SK-N-SH (cell line): ENCODE measurements at regions not wholly inside any gene's neighbourhood (a gene's known extent, or its start where the extent isn't known, plus 50 kb on each side); places are given as distances from the start of the nearest gene placed in this dataset.

ENCODE experiments used
- CTCF ChIA-PET: fragments of 300-600, 350-600 bp; formaldehyde crosslinking; extraction: SDS; loops from one replicate; lab custom pipeline; 2021; lab: Yijun Ruan, JAX
- POLR2A ChIA-PET: fragments of 350-600 bp; sonication (Branson Sonifier 250); formaldehyde crosslinking; extraction: SDS; loops from one replicate; lab custom pipeline; 2020; ENCODE audit warnings: antibody characterized with exemption, inconsistent platforms; lab: Yijun Ruan, JAX
- DNase-seq: peaks from one replicate; pipeline ENCODE4 v3.0.0; 2012
- H2AFZ ChIP-seq: fragments of 200-600 bp; sonication (generic); 2 replicates; pipeline ENCODE4 v1.8.1; 2016; ENCODE audit warnings: antibody characterized with exemption, mild to moderate bottlenecking, low read depth
- H3F3A ChIP-seq: fragments of 200-600 bp; sonication (generic); replicated peaks from 2 replicates; pipeline ENCODE3; 2016; ENCODE audit warnings: antibody characterized with exemption, mild to moderate bottlenecking; ENCODE audit not compliant: insufficient read depth
- H3K27ac ChIP-seq, 2 experiments: fragments of 200-500 bp in 1 of 2; fragments of 200-600 bp in 1 of 2; sonication (Bioruptor generic) in 1 of 2; sonication (generic), shearing (Covaris generic) in 1 of 2; 2 replicates each; pipeline versions ENCODE4 v1.5.1 to v1.6.1; 2014 to 2016; ENCODE audit warnings: low read depth in 2 of 2, inconsistent platforms in 1 of 2, low read length in 1 of 2, mild to moderate bottlenecking in 1 of 2, mixed read lengths in 1 of 2
- H3K27me3 ChIP-seq: fragments of 200-600 bp; sonication (generic), shearing (Covaris generic); 2 replicates; pipeline ENCODE4 v1.6.1; 2016; ENCODE audit warnings: mixed run types; ENCODE audit not compliant: insufficient read depth
- H3K36me3 ChIP-seq, 2 experiments: fragments of 200-500 bp in 1 of 2; fragments of 200-600 bp in 1 of 2; sonication (Bioruptor generic) in 1 of 2; sonication (generic) in 1 of 2; replicated peaks in 1 of 2; 2 replicates each; pipeline versions ENCODE3 to v1.5.1; 2014 to 2016; ENCODE audit warnings: low read length in 1 of 2, mild to moderate bottlenecking in 1 of 2; ENCODE audit not compliant: insufficient read depth in 2 of 2, control insufficient read depth in 1 of 2
- H3K4me1 ChIP-seq, 2 experiments: fragments of 200-500 bp in 1 of 2; fragments of 200-600 bp in 1 of 2; sonication (Bioruptor generic) in 1 of 2; sonication (generic), shearing (Covaris generic) in 1 of 2; 2 replicates each; pipeline versions ENCODE4 v1.5.1 to v1.6.1; 2014 to 2016; ENCODE audit warnings: low read depth in 1 of 2, low read length in 1 of 2, mixed run types in 1 of 2; ENCODE audit not compliant: insufficient read depth in 2 of 2, control insufficient read depth in 1 of 2
- H3K4me2 ChIP-seq: fragments of 200-600 bp; sonication (generic), shearing (Covaris generic); 2 replicates; pipeline ENCODE4 v1.6.1; 2017; ENCODE audit warnings: mixed run types
- H3K4me3 ChIP-seq, 2 experiments: fragments of 200-500 bp in 1 of 2; fragments of 200-600 bp in 1 of 2; sonication (Bioruptor generic) in 1 of 2; sonication (generic), shearing (Covaris generic) in 1 of 2; 2 replicates each; pipeline versions ENCODE4 v1.5.1 to v1.8.1; 2014 to 2016; ENCODE audit warnings: low read depth in 2 of 2, inconsistent platforms in 1 of 2, low read length in 1 of 2, mild to moderate bottlenecking in 1 of 2, mixed read lengths in 1 of 2, moderate library complexity in 1 of 2
- H3K79me2 ChIP-seq: fragments of 200-600 bp; sonication (generic); 2 replicates; pipeline ENCODE4 v1.8.1; 2017; ENCODE audit warnings: mild to moderate bottlenecking; ENCODE audit not compliant: insufficient read depth
- H3K9ac ChIP-seq: fragments of 200-600 bp; sonication (generic); 2 replicates; pipeline ENCODE4 v1.6.1; 2017; ENCODE audit warnings: mixed run types
- H3K9me2 ChIP-seq: fragments of 200-600 bp; sonication (generic); 2 replicates; pipeline ENCODE4 v1.6.1; 2017; ENCODE audit warnings: mixed run types
- H3K9me3 ChIP-seq: fragments of 200-600 bp; sonication (generic); 2 replicates; pipeline ENCODE4 v1.6.1; 2017; ENCODE audit warnings: mixed run types, mild to moderate bottlenecking, moderate library complexity
- H4K20me1 ChIP-seq: fragments of 200-600 bp; sonication (generic); 2 replicates; pipeline ENCODE4 v1.6.1; 2017; ENCODE audit warnings: mild to moderate bottlenecking, mixed run types; ENCODE audit not compliant: insufficient read depth
- CHD2 ChIP-seq: fragments of 150-350 bp; IDR thresholded peaks from 2 replicates; pipeline ENCODE4 v1.6.1; 2018; ENCODE audit warnings: low read length; ENCODE audit not compliant: partially characterized antibody
- CTCF ChIP-seq: fragments of 200-600 bp; sonication (generic); IDR thresholded peaks from 2 replicates; pipeline ENCODE4 v1.6.1; 2017; ENCODE audit warnings: antibody characterized with exemption, mild to moderate bottlenecking, moderate library complexity
- EP300 ChIP-seq, 2 experiments: IDR thresholded peaks; 2 replicates each; pipeline versions ENCODE4 v1.4.0 to v1.6.1; 2012; ENCODE audit warnings: borderline replicate concordance in 1 of 2, low read depth in 1 of 2, low read length in 1 of 2
- EZH2phosphoT487 ChIP-seq: fragments of 200-600 bp; sonication (generic); IDR thresholded peaks from 2 replicates; pipeline ENCODE4 v1.6.1; 2017; ENCODE audit warnings: low read depth, mixed run types, mild to moderate bottlenecking, antibody characterized with exemption, moderate library complexity, borderline replicate concordance
- FOXJ3 ChIP-seq: sonication (generic); formaldehyde crosslinking; IDR thresholded peaks from 2 replicates; pipeline ENCODE4 v1.5.1; 2020; ENCODE audit warnings: mild to moderate bottlenecking, missing genetic modification reagents
- GABPA ChIP-seq: IDR thresholded peaks from 2 replicates; pipeline ENCODE4 v1.4.0; 2012; ENCODE audit warnings: low read depth, mild to moderate bottlenecking
- JUND ChIP-seq: IDR thresholded peaks from 2 replicates; pipeline ENCODE4 v1.4.0; 2012
- MEF2A ChIP-seq: IDR thresholded peaks from 2 replicates; pipeline ENCODE4 v1.4.0; 2012; ENCODE audit warnings: low read depth, borderline replicate concordance
- NFIC ChIP-seq: IDR thresholded peaks from 2 replicates; pipeline ENCODE4 v1.4.0; 2012; ENCODE audit warnings: borderline replicate concordance
- NRF1 ChIP-seq: IDR thresholded peaks from 2 replicates; pipeline ENCODE4 v1.6.1; 2012; ENCODE audit warnings: low read depth, mild to moderate bottlenecking, low read length
- POLR2AphosphoS5 ChIP-seq: IDR thresholded peaks from 2 replicates; pipeline ENCODE4 v1.6.1; 2012; ENCODE audit warnings: low read depth, low read length
- RAD21 ChIP-seq: IDR thresholded peaks from 2 replicates; pipeline ENCODE4 v1.6.1; 2012; ENCODE audit warnings: mild to moderate bottlenecking, low read length
- RFX5 ChIP-seq: IDR thresholded peaks from 2 replicates; pipeline ENCODE4 v1.6.1; 2012; ENCODE audit warnings: mild to moderate bottlenecking, improper control_type of control experiment, low read length
- SIN3A ChIP-seq: IDR thresholded peaks from 2 replicates; pipeline ENCODE4 v1.6.1; 2012; ENCODE audit warnings: low read depth, mild to moderate bottlenecking, low read length, moderate library complexity, borderline replicate concordance
- TAF1 ChIP-seq: IDR thresholded peaks from 2 replicates; pipeline ENCODE4 v1.6.1; 2012; ENCODE audit warnings: low read depth, mild to moderate bottlenecking, low read length, moderate library complexity, borderline replicate concordance
- YY1 ChIP-seq: IDR thresholded peaks from 2 replicates; pipeline ENCODE4 v1.4.0; 2012; ENCODE audit warnings: low read depth, mild to moderate bottlenecking
- WGBS: methylation state at CpG from one replicate; pipeline ENCODE4 v1.1.6; 2017; ENCODE audit warnings: low lambda C conversion rate; 5-methylcytosine and 5-hydroxymethylcytosine counted together
- TF ChIP-seq, protein P1 (sequence below): IDR thresholded peaks from 2 replicates; pipeline ENCODE4; 2012
- TF ChIP-seq, protein P2 (sequence below): IDR thresholded peaks from 2 replicates; pipeline ENCODE4 v1.4.0; 2012; ENCODE audit warnings: low read depth, borderline replicate concordance

DNA sequence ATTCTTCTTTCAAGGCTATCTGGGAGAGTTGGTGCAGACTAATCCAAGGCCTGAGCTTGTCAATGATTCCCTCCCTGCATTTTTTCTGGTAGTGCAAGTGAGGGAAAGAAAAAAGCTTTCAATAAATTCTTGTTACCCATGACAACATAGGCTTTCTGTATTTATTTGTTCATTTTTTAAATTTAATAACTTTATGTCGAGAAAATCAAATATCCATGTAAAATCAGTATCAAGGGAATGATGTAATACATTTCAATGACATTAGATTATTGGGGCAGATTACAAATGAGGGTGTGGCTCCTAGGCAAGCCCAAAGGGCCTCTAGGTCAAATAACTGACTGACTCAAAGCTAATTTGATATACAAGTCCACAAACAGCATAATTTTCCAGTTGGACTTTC lies 104.0 kb downstream of the GJA1 start:
- H4K20me1 ChIP-seq: no peaks in the 10 kb centered on the region
- no peaks in the 10 kb centered on the region for H3K36me3 ChIP-seq
- DNase-seq: no peak
- H3K9ac ChIP-seq: no peak overlapping the region
- H3K4me3 ChIP-seq: no peak overlapping the region; a peak in 1 of 4 replicates
- no peak for TF ChIP-seq RFX5
- TF ChIP-seq JUND: no peak
- no peak for TF ChIP-seq CHD2
- no peak for TF ChIP-seq POLR2AphosphoS5
- H3K4me1 ChIP-seq: peaks cover 0 to 7% of the 10 kb centered on the region in 2 experiments; a peak in 1 of 4 replicates
- H3K9me3 ChIP-seq: no peaks in the 10 kb centered on the region
- H3K4me2 ChIP-seq: no peak overlapping the region
- WGBS: 76% methylated on average over 1 of the region's 1 CpG
- POLR2A ChIA-PET: no interaction called here
- H3K9me2 ChIP-seq: no peaks in the 10 kb centered on the region
- CTCF ChIA-PET: interaction anchor here (0.7 to 1.0 kb wide), 2 partner anchors 14 to 23 kb away, joined by 3 read pairs; no protein-coding TSS in a partner anchor
- H3F3A ChIP-seq: peaks cover 17% of the 10 kb centered on the region
- H3K27ac ChIP-seq: no peak overlapping the region
- no peaks in the 10 kb centered on the region for H3K79me2 ChIP-seq
- H2AFZ ChIP-seq: 0 out of 2 replicates have a peak overlapping the region, but pooled peaks have one; percentile 45
- H3K27me3 ChIP-seq: no peaks in the 10 kb centered on the region

- POLR2A ChIA-PET: no interaction called here
- no peak overlapping the region; a peak in 1 of 4 replicates for H3K4me3 ChIP-seq
- 0 out of 2 replicates have a peak overlapping the region, but pooled peaks have one; percentile 45 for H2AFZ ChIP-seq
- H3K9me2 ChIP-seq: no peaks in the 10 kb centered on the region
- no peak overlapping the region for H3K9ac ChIP-seq
- peaks cover 17% of the 10 kb centered on the region for H3F3A ChIP-seq
- H3K4me2 ChIP-seq: no peak overlapping the region
- no peak overlapping the region for H3K27ac ChIP-seq
- 90% methylated on average over 2 of the region's 2 CpGs for WGBS
- H3K9me3 ChIP-seq: no peaks in the 10 kb centered on the region
- DNase-seq: no peak
- no peaks in the 10 kb centered on the region for H4K20me1 ChIP-seq
- H3K79me2 ChIP-seq: no peaks in the 10 kb centered on the region
- peaks cover 0 to 7% of the 10 kb centered on the region in 2 experiments; a peak in 1 of 4 replicates for H3K4me1 ChIP-seq
- H3K27me3 ChIP-seq: no peaks in the 10 kb centered on the region
- CTCF ChIA-PET: interaction anchor here (0.7 to 1.0 kb wide), 2 partner anchors 15 to 23 kb away, joined by 3 read pairs; no protein-coding TSS in a partner anchor
- TF ChIP-seq SIN3A (no peak), YY1 (no peak), NFIC (no peak), CTCF (no peak), FOXJ3 (no peak), RAD21 (no peak)
- H3K36me3 ChIP-seq: no peaks in the 10 kb centered on the region
Observed at GRCh38 chr6:121540210-121540609, 104.8 kb downstream of the GJA1 start.

DNA sequence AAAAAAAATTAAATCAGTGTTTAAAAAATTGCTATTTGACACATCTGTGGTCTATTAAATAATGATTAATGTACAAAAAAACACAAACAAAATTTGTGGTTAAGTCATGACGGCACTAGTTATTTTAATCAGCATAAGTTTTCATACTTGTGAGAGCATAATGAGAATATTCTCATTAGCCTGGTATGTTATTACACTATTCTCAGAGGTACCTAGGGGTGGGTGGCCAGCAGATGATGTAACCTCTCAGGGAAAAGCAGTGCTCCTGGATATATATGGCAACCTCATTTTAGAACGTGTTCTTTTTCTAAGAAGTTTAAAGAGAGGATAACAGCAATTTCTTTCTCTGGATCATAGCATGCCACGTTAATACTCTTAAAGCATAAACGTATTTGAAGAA lies 109.2 kb downstream of the GJA1 start:
- ChIA-PET POLR2A (no interaction called here), CTCF (no interaction called here)
- Histone ChIP-seq H4K20me1 (no peaks in the 10 kb centered on the region), H3K27ac (peak overlapping the region in 1 of 2 experiments; percentile 73; a peak in 2 of 4 replicates), H3K4me3 (no peak overlapping the region), H2AFZ (no peak overlapping the region), H3F3A (peaks cover 11% of the 10 kb centered on the region), H3K9me2 (no peaks in the 10 kb centered on the region), H3K4me1 (peaks cover 0 to 12% of the 10 kb centered on the region in 2 experiments; a peak in 1 of 4 replicates), H3K9me3 (no peaks in the 10 kb centered on the region), H3K36me3 (no peaks in the 10 kb centered on the region), H3K4me2 (no peak overlapping the region), H3K27me3 (no peaks in the 10 kb centered on the region), H3K79me2 (no peaks in the 10 kb centered on the region), H3K9ac (no peak overlapping the region)
- no peak for DNase-seq
- 85% methylated on average over 4 of the region's 4 CpGs for WGBS
- TF ChIP-seq MEF2A: no peak
- no peak for TF ChIP-seq NRF1
- TF ChIP-seq EZH2phosphoT487: no peak
- no peak for TF ChIP-seq FOXJ3
- no peak for TF ChIP-seq TAF1
- TF ChIP-seq EP300 (IDR thresholded peaks at IDR 0.05; ENCODE audit: borderline replicate concordance in 1 of 2, low read depth in 1 of 2, low read length in 1 of 2): no peak
- no peak for TF ChIP-seq RAD21
- no peak for TF ChIP-seq SIN3A
- TF ChIP-seq, protein P1, sequence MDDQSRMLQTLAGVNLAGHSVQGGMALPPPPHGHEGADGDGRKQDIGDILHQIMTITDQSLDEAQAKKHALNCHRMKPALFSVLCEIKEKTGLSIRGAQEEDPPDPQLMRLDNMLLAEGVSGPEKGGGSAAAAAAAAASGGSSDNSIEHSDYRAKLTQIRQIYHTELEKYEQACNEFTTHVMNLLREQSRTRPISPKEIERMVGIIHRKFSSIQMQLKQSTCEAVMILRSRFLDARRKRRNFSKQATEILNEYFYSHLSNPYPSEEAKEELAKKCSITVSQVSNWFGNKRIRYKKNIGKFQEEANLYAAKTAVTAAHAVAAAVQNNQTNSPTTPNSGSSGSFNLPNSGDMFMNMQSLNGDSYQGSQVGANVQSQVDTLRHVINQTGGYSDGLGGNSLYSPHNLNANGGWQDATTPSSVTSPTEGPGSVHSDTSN: no peak
- TF ChIP-seq GABPA: no peak
- TF ChIP-seq CHD2: no peak
- TF ChIP-seq JUND: no peak
- TF ChIP-seq, protein P2, sequence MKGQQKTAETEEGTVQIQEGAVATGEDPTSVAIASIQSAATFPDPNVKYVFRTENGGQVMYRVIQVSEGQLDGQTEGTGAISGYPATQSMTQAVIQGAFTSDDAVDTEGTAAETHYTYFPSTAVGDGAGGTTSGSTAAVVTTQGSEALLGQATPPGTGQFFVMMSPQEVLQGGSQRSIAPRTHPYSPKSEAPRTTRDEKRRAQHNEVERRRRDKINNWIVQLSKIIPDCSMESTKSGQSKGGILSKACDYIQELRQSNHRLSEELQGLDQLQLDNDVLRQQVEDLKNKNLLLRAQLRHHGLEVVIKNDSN: no peak
